Activated T-helper 1 cell treated with anti-CD3 and anti-CD28 coated beads, Interleukin-12 subunit alpha, Interleukin-12 subunit beta, Interleukin-2, Interleukin-4 antibody, amounts not matched to agents 30 ng/mL and 10 ng/mL and 1 ng/mL, durations not matched to agents 14 hours and 24 hours and 36 hours (primary cell): ENCODE measurements at regions not wholly inside any gene's neighbourhood (a gene's known extent, or its start where the extent isn't known, plus 50 kb on each side); places are given as distances from the start of the nearest gene placed in this dataset.

Source experiments
- DNase-seq: peaks from one replicate; pipeline ENCODE4 v3.0.0; 2021; ENCODE audit warnings: low spot score
- H3K27ac Mint-ChIP-seq: one replicate; pipeline ENCODE4 v1.8.0; 2021; ENCODE audit warnings: mild to moderate bottlenecking, mixed read lengths
- H3K27me3 Mint-ChIP-seq: one replicate; pipeline ENCODE4 v1.8.0; 2022; ENCODE audit warnings: mild to moderate bottlenecking, moderate library complexity, mixed read lengths; ENCODE audit not compliant: insufficient read depth
- H3K36me3 Mint-ChIP-seq: one replicate; pipeline ENCODE4 v1.8.0; 2021; ENCODE audit warnings: low read depth, mixed read lengths
- H3K4me1 Mint-ChIP-seq: one replicate; pipeline ENCODE4 v1.8.0; 2021; ENCODE audit warnings: low read depth, mixed read lengths
- H3K4me3 Mint-ChIP-seq: one replicate; pipeline ENCODE4 v1.8.0; 2021; ENCODE audit warnings: mild to moderate bottlenecking, moderate library complexity, mixed read lengths
- H3K9me3 Mint-ChIP-seq: one replicate; pipeline ENCODE4 v1.8.0; 2021; ENCODE audit warnings: mixed read lengths
- intact Hi-C: fragments of 100-400 bp; cut with micrococcal nuclease; formaldehyde crosslinking; loops from one replicate; pipeline ENCODE4 v1.15.1; 2024

GRCh38 chr18:78643981-78644380 lies 335.6 kb upstream of the SALL3 start:
- no peak overlapping the region for H3K4me3 Mint-ChIP-seq
- DNase-seq = no peak
- no peaks in the 10 kb centered on the region for H3K4me1 Mint-ChIP-seq
- H3K36me3 Mint-ChIP-seq = no peaks in the 10 kb centered on the region
- intact Hi-C loops = no loop called here
- H3K9me3 Mint-ChIP-seq = peaks cover 2% of the 10 kb centered on the region
- H3K27me3 Mint-ChIP-seq = peaks cover 2% of the 10 kb centered on the region
- H3K27ac Mint-ChIP-seq = no peak overlapping the region

GRCh38 chr18:78645216-78645615 lies 334.4 kb upstream of the SALL3 start:
- H3K4me3 Mint-ChIP-seq = no peak overlapping the region
- H3K9me3 Mint-ChIP-seq = no peaks in the 10 kb centered on the region
- no peak for DNase-seq
- peaks cover 2% of the 10 kb centered on the region for H3K27me3 Mint-ChIP-seq
- intact Hi-C loops = no loop called here
- no peaks in the 10 kb centered on the region for H3K36me3 Mint-ChIP-seq
- H3K4me1 Mint-ChIP-seq = no peaks in the 10 kb centered on the region
- H3K27ac Mint-ChIP-seq = no peak overlapping the region

- intact Hi-C loops = no loop called here
- Mint-ChIP-seq H3K9me3 (no peaks in the 10 kb centered on the region), H3K27ac (no peak overlapping the region), H3K36me3 (no peaks in the 10 kb centered on the region), H3K4me1 (no peaks in the 10 kb centered on the region), H3K4me3 (no peak overlapping the region), H3K27me3 (no peaks in the 10 kb centered on the region)
- DNase-seq = no peak
These were observed 332.6 kb upstream of the SALL3 start for GRCh38 chr18:78647018-78647417.

GRCh38 chr18:78649421-78649820 lies 330.2 kb upstream of the SALL3 start:
- intact Hi-C loops = no loop called here
- Mint-ChIP-seq H3K36me3 (no peaks in the 10 kb centered on the region), H3K4me1 (no peaks in the 10 kb centered on the region), H3K9me3 (peaks cover 4% of the 10 kb centered on the region), H3K27ac (no peak overlapping the region), H3K27me3 (no peaks in the 10 kb centered on the region), H3K4me3 (no peak overlapping the region)
- no peak for DNase-seq

- intact Hi-C loops = no loop called here
- no peak for DNase-seq
- no peaks in the 10 kb centered on the region for H3K36me3 Mint-ChIP-seq
- H3K27ac Mint-ChIP-seq = no peak overlapping the region
- H3K4me3 Mint-ChIP-seq = no peak overlapping the region
- H3K4me1 Mint-ChIP-seq = no peaks in the 10 kb centered on the region
- peaks cover 4% of the 10 kb centered on the region for H3K9me3 Mint-ChIP-seq
- no peaks in the 10 kb centered on the region for H3K27me3 Mint-ChIP-seq
These were observed 328.7 kb upstream of the SALL3 start for GRCh38 chr18:78650926-78651325.

- H3K27ac Mint-ChIP-seq = no peak overlapping the region
- intact Hi-C loops = no loop called here
- DNase-seq = no peak
- no peaks in the 10 kb centered on the region for H3K4me1 Mint-ChIP-seq
- H3K36me3 Mint-ChIP-seq = no peaks in the 10 kb centered on the region
- peaks cover 4% of the 10 kb centered on the region for H3K9me3 Mint-ChIP-seq
- H3K27me3 Mint-ChIP-seq = no peaks in the 10 kb centered on the region
- H3K4me3 Mint-ChIP-seq = no peak overlapping the region
These were observed 327.5 kb upstream of the SALL3 start for GRCh38 chr18:78652001-78652545.

- no peak for DNase-seq
- Mint-ChIP-seq H3K36me3 (no peaks in the 10 kb centered on the region), H3K4me3 (no peak overlapping the region), H3K27ac (no peak overlapping the region), H3K4me1 (no peaks in the 10 kb centered on the region), H3K9me3 (peaks cover 4% of the 10 kb centered on the region), H3K27me3 (no peaks in the 10 kb centered on the region)
- intact Hi-C loops = no loop called here
These were observed 323.7 kb upstream of the SALL3 start for GRCh38 chr18:78655921-78656320.

- DNase-seq = no peak
- Mint-ChIP-seq H3K4me1 (no peaks in the 10 kb centered on the region), H3K27ac (no peak overlapping the region), H3K27me3 (no peaks in the 10 kb centered on the region), H3K9me3 (peaks cover 4% of the 10 kb centered on the region), H3K4me3 (no peak overlapping the region), H3K36me3 (no peaks in the 10 kb centered on the region)
- intact Hi-C loops = no loop called here
These were observed 323.2 kb upstream of the SALL3 start for GRCh38 chr18:78656346-78656925.

- Mint-ChIP-seq H3K36me3 (no peaks in the 10 kb centered on the region), H3K4me3 (no peak overlapping the region), H3K9me3 (no peaks in the 10 kb centered on the region), H3K27ac (no peak overlapping the region), H3K4me1 (no peaks in the 10 kb centered on the region), H3K27me3 (no peaks in the 10 kb centered on the region)
- DNase-seq = no peak
- intact Hi-C loops = no loop called here
These were observed 321.1 kb upstream of the SALL3 start for GRCh38 chr18:78658531-78658930.

GRCh38 chr18:78659057-78659456 lies 320.6 kb upstream of the SALL3 start:
- no peak overlapping the region for H3K4me3 Mint-ChIP-seq
- intact Hi-C loops = no loop called here
- DNase-seq = no peak

GRCh38 chr18:78659748-78660147 lies 319.9 kb upstream of the SALL3 start:
- DNase-seq = no peak
- H3K27me3 Mint-ChIP-seq = no peaks in the 10 kb centered on the region
- H3K9me3 Mint-ChIP-seq = no peaks in the 10 kb centered on the region
- intact Hi-C loops = no loop called here
- no peak overlapping the region for H3K4me3 Mint-ChIP-seq
- no peak overlapping the region for H3K27ac Mint-ChIP-seq
- no peaks in the 10 kb centered on the region for H3K4me1 Mint-ChIP-seq
- H3K36me3 Mint-ChIP-seq = no peaks in the 10 kb centered on the region

More at GRCh38 chr18:78659057-78659456, 320.6 kb upstream of the SALL3 start:
- Mint-ChIP-seq H3K27me3 (no peaks in the 10 kb centered on the region), H3K9me3 (no peaks in the 10 kb centered on the region), H3K36me3 (no peaks in the 10 kb centered on the region), H3K27ac (no peak overlapping the region), H3K4me1 (no peaks in the 10 kb centered on the region)

GRCh38 chr18:78660311-78660710 lies 319.3 kb upstream of the SALL3 start:
- intact Hi-C loops = no loop called here

GRCh38 chr18:78661316-78661715 lies 318.3 kb upstream of the SALL3 start:
- Mint-ChIP-seq H3K36me3 (no peaks in the 10 kb centered on the region), H3K27me3 (no peaks in the 10 kb centered on the region), H3K4me3 (no peak overlapping the region), H3K27ac (no peak overlapping the region), H3K9me3 (no peaks in the 10 kb centered on the region), H3K4me1 (no peaks in the 10 kb centered on the region)
- intact Hi-C loops = no loop called here
- no peak for DNase-seq

More at GRCh38 chr18:78660311-78660710, 319.3 kb upstream of the SALL3 start:
- Mint-ChIP-seq H3K27me3 (no peaks in the 10 kb centered on the region), H3K4me3 (no peak overlapping the region), H3K36me3 (no peaks in the 10 kb centered on the region), H3K4me1 (no peaks in the 10 kb centered on the region), H3K9me3 (no peaks in the 10 kb centered on the region), H3K27ac (no peak overlapping the region)
- no peak for DNase-seq

- Mint-ChIP-seq H3K36me3 (no peaks in the 10 kb centered on the region), H3K27ac (no peak overlapping the region), H3K4me3 (no peak overlapping the region), H3K9me3 (no peaks in the 10 kb centered on the region), H3K4me1 (no peaks in the 10 kb centered on the region), H3K27me3 (no peaks in the 10 kb centered on the region)
- intact Hi-C loops = no loop called here
- no peak for DNase-seq
These were observed 316.7 kb upstream of the SALL3 start for GRCh38 chr18:78662879-78663278.
